ENCODE measurements at regions not wholly inside any gene's neighbourhood (a gene's known extent, or its start where the extent isn't known, plus 50 kb on each side); places are given as distances from the start of the nearest gene placed in this dataset.

GRCh38 chr6:15076565-15076964 is 169.3 kb upstream of the JARID2 start:
- H3K9me2 ChIP-seq (replicated peaks; ENCODE audit: insufficient read depth, low read length) = no peaks in the 10 kb centered on the region
- H3K9ac ChIP-seq (ENCODE audit: low read length) = no peak overlapping the region
- no peaks in the 10 kb centered on the region for H3K27me3 ChIP-seq (ENCODE audit: low read length)
- H2AFZ ChIP-seq (ENCODE audit: low read depth, low read length, severe bottlenecking) = no peak overlapping the region
- TF ChIP-seq EZH2phosphoT487 (conservative IDR thresholded peaks at IDR 0.05; ENCODE audit: low read length) = no peak
- TF ChIP-seq, protein P1, sequence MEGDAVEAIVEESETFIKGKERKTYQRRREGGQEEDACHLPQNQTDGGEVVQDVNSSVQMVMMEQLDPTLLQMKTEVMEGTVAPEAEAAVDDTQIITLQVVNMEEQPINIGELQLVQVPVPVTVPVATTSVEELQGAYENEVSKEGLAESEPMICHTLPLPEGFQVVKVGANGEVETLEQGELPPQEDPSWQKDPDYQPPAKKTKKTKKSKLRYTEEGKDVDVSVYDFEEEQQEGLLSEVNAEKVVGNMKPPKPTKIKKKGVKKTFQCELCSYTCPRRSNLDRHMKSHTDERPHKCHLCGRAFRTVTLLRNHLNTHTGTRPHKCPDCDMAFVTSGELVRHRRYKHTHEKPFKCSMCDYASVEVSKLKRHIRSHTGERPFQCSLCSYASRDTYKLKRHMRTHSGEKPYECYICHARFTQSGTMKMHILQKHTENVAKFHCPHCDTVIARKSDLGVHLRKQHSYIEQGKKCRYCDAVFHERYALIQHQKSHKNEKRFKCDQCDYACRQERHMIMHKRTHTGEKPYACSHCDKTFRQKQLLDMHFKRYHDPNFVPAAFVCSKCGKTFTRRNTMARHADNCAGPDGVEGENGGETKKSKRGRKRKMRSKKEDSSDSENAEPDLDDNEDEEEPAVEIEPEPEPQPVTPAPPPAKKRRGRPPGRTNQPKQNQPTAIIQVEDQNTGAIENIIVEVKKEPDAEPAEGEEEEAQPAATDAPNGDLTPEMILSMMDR (IDR thresholded peaks at IDR 0.05; ENCODE audit: insufficient read depth, low read length, poor library complexity, severe bottlenecking) = no peak
- H4K20me1 ChIP-seq (ENCODE audit: low read depth, low read length) = no peaks in the 10 kb centered on the region
- no peaks in the 10 kb centered on the region for H3K9me3 ChIP-seq (ENCODE audit: insufficient read depth, low read length)
- H3K79me2 ChIP-seq (ENCODE audit: insufficient read depth, low read length) = no peaks in the 10 kb centered on the region
- no peak overlapping the region for H3K4me3 ChIP-seq (ENCODE audit: insufficient read depth, low read length, poor library complexity, severe bottlenecking)
- H3K4me2 ChIP-seq (ENCODE audit: low read depth, low read length, poor library complexity, severe bottlenecking) = no peak overlapping the region
- no peak overlapping the region for H3K27ac ChIP-seq (ENCODE audit: low read depth, low read length)
- no peaks in the 10 kb centered on the region for H3F3A ChIP-seq (ENCODE audit: insufficient read depth)
- H3K36me3 ChIP-seq (ENCODE audit: low read length) = no peaks in the 10 kb centered on the region

GRCh38 chr6:15077006-15077405 is 168.9 kb upstream of the JARID2 start:
- H3K9me3 ChIP-seq (ENCODE audit: insufficient read depth, low read length) = no peaks in the 10 kb centered on the region
- no peaks in the 10 kb centered on the region for H4K20me1 ChIP-seq (ENCODE audit: low read depth, low read length)
- no peaks in the 10 kb centered on the region for H3K27me3 ChIP-seq (ENCODE audit: low read length)
- no peaks in the 10 kb centered on the region for H3K36me3 ChIP-seq (ENCODE audit: low read length)
- no peak overlapping the region for H3K4me2 ChIP-seq (ENCODE audit: low read depth, low read length, poor library complexity, severe bottlenecking)
- no peaks in the 10 kb centered on the region for H3K79me2 ChIP-seq (ENCODE audit: insufficient read depth, low read length)
- no peak overlapping the region for H3K4me3 ChIP-seq (ENCODE audit: insufficient read depth, low read length, poor library complexity, severe bottlenecking)
- H2AFZ ChIP-seq (ENCODE audit: low read depth, low read length, severe bottlenecking) = no peak overlapping the region
- H3K9ac ChIP-seq (ENCODE audit: low read length) = no peak overlapping the region
- no peak overlapping the region for H3K27ac ChIP-seq (ENCODE audit: low read depth, low read length)
- no peaks in the 10 kb centered on the region for H3K9me2 ChIP-seq (replicated peaks; ENCODE audit: insufficient read depth, low read length)
- TF ChIP-seq EZH2phosphoT487 (conservative IDR thresholded peaks at IDR 0.05; ENCODE audit: low read length) = no peak
- TF ChIP-seq, protein P1 (IDR thresholded peaks at IDR 0.05; ENCODE audit: insufficient read depth, low read length, poor library complexity, severe bottlenecking) = no peak
- H3F3A ChIP-seq (ENCODE audit: insufficient read depth) = no peaks in the 10 kb centered on the region

GRCh38 chr6:15077961-15078360 is 167.9 kb upstream of the JARID2 start:
- H3K9me2 ChIP-seq (replicated peaks; ENCODE audit: insufficient read depth, low read length) = no peaks in the 10 kb centered on the region
- no peak overlapping the region for H3K4me3 ChIP-seq (ENCODE audit: insufficient read depth, low read length, poor library complexity, severe bottlenecking)
- H4K20me1 ChIP-seq (ENCODE audit: low read depth, low read length) = no peaks in the 10 kb centered on the region
- no peak overlapping the region for H3K9ac ChIP-seq (ENCODE audit: low read length)
- TF ChIP-seq, protein P1 (IDR thresholded peaks at IDR 0.05; ENCODE audit: insufficient read depth, low read length, poor library complexity, severe bottlenecking) = no peak
- no peak for TF ChIP-seq EZH2phosphoT487 (conservative IDR thresholded peaks at IDR 0.05; ENCODE audit: low read length)
- no peaks in the 10 kb centered on the region for H3K36me3 ChIP-seq (ENCODE audit: low read length)
- no peaks in the 10 kb centered on the region for H3K79me2 ChIP-seq (ENCODE audit: insufficient read depth, low read length)
- no peaks in the 10 kb centered on the region for H3K27me3 ChIP-seq (ENCODE audit: low read length)
- no peak overlapping the region for H2AFZ ChIP-seq (ENCODE audit: low read depth, low read length, severe bottlenecking)
- no peaks in the 10 kb centered on the region for H3F3A ChIP-seq (ENCODE audit: insufficient read depth)
- no peak overlapping the region for H3K4me2 ChIP-seq (ENCODE audit: low read depth, low read length, poor library complexity, severe bottlenecking)
- H3K27ac ChIP-seq (ENCODE audit: low read depth, low read length) = no peak overlapping the region
- H3K9me3 ChIP-seq (ENCODE audit: insufficient read depth, low read length) = no peaks in the 10 kb centered on the region
